Testis (tissue), 2 donors: ENCODE measurements at regions not wholly inside any gene's neighbourhood (a gene's known extent, or its start where the extent isn't known, plus 50 kb on each side); places are given as distances from the start of the nearest gene placed in this dataset.
"Not testable (repeated sequence)": the region's sequence is repeated elsewhere in the genome, so short reads cannot be mapped to it uniquely, and the experiment has no call there.

ENCODE experiments used
- DNase-seq: peaks from one replicate; pipeline ENCODE4 v3.0.0-alpha.2; 2019
- H3K27ac ChIP-seq, 2 donors: fragments of 200-600 bp; sonication (generic); one replicate each; pipeline ENCODE4 v1.5.1; 2019
- H3K27me3 ChIP-seq: fragments of 200-600 bp; sonication (generic); one replicate; pipeline ENCODE4 v1.5.1; 2019
- H3K36me3 ChIP-seq: fragments of 200-600 bp; sonication (generic); one replicate; pipeline ENCODE4 v1.5.1; 2017; ENCODE audit warnings: low read depth; ENCODE audit errors: missing control alignments
- H3K4me1 ChIP-seq: fragments of 200-600 bp; sonication (generic); one replicate; pipeline ENCODE4 v1.5.1; 2019
- H3K4me3 ChIP-seq, 2 donors: fragments of 200-600 bp; sonication (generic); one replicate each; pipeline ENCODE4 v1.5.1; 2017 to 2019
- H3K9me3 ChIP-seq: fragments of 200-600 bp; sonication (generic); one replicate; pipeline ENCODE4 v1.5.1; 2017
- POLR2A ChIP-seq: fragments of 450-650 bp; IDR thresholded peaks from one replicate; pipeline ENCODE4 v1.6.1; 2017; ENCODE audit warnings: antibody characterized with exemption, mild to moderate bottlenecking, moderate library complexity
- WGBS, 2 donors: methylation state at CpG; one replicate each; pipeline ENCODE4 v1.1.5; 2018; 5-methylcytosine and 5-hydroxymethylcytosine counted together
- intact Hi-C: fragments of 100-400 bp; cut with DNase I; formaldehyde crosslinking; loops from one replicate; pipeline ENCODE4 v1.15.1; 2023; ENCODE audit warnings: low total_unique reads
- TF ChIP-seq, protein P1 (sequence below), 3 experiments: fragments of 450-650 bp in 2 of 3; fragments of 200-600 bp in 1 of 3; sonication (generic) in 1 of 3; IDR thresholded peaks; one replicate each; pipeline ENCODE4 v1.5.1; 2016 to 2019; ENCODE audit warnings: antibody characterized with exemption in 3 of 3, mild to moderate bottlenecking in 2 of 3, moderate library complexity in 1 of 3

GRCh38 chr4:55696424-55696823, 60.3 kb upstream of the NMU start:
- H3K27ac ChIP-seq, DNase-seq, H3K9me3 ChIP-seq, intact Hi-C loops, H3K4me1 ChIP-seq, H3K4me3 ChIP-seq, H3K27me3 ChIP-seq, H3K36me3 ChIP-seq: not testable (repeated sequence)
- WGBS, 2 donors: 89 to 100% methylated on average over 3 of the region's 3 CpGs

GRCh38 chr4:55706541-55706940, 70.4 kb upstream of the NMU start:
- H3K4me1 ChIP-seq: no peaks in the 10 kb centered on the region
- TF ChIP-seq, protein P1, sequence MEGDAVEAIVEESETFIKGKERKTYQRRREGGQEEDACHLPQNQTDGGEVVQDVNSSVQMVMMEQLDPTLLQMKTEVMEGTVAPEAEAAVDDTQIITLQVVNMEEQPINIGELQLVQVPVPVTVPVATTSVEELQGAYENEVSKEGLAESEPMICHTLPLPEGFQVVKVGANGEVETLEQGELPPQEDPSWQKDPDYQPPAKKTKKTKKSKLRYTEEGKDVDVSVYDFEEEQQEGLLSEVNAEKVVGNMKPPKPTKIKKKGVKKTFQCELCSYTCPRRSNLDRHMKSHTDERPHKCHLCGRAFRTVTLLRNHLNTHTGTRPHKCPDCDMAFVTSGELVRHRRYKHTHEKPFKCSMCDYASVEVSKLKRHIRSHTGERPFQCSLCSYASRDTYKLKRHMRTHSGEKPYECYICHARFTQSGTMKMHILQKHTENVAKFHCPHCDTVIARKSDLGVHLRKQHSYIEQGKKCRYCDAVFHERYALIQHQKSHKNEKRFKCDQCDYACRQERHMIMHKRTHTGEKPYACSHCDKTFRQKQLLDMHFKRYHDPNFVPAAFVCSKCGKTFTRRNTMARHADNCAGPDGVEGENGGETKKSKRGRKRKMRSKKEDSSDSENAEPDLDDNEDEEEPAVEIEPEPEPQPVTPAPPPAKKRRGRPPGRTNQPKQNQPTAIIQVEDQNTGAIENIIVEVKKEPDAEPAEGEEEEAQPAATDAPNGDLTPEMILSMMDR (IDR thresholded peaks at IDR 0.05): no peak
- no peak for TF ChIP-seq POLR2A
- intact Hi-C loops: no loop called here
- no peak overlapping the region for H3K4me3 ChIP-seq
- DNase-seq: no peak
- H3K27me3 ChIP-seq: no peaks in the 10 kb centered on the region
- no peaks in the 10 kb centered on the region for H3K36me3 ChIP-seq
- no peak overlapping the region for H3K27ac ChIP-seq
- no peaks in the 10 kb centered on the region for H3K9me3 ChIP-seq

DNA sequence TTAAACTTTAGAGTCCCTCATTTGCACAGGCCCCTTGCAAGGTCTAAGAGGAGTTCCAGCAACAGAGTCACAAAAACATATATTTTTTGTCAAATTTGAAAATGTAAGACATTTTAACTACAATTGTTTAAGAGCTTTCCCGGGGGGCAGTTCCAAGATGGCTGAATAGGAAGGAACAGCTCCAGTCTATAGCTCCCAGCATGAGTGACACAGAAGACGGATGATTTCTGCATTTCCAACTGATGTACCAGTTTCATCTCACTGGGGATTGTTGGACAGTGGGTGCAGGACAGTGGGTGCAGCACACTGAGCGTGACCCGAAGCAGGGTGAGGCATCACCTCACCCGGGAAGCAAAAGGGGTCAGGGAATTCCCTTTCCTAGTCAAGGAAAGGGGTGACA, 71.4 kb upstream of the NMU start:
- Histone ChIP-seq H3K9me3 (no peaks in the 10 kb centered on the region), H3K27me3 (no peaks in the 10 kb centered on the region), H3K27ac (no peak overlapping the region), H3K4me1 (no peaks in the 10 kb centered on the region), H3K4me3 (no peak overlapping the region), H3K36me3 (no peaks in the 10 kb centered on the region)
- TF ChIP-seq, protein P1 (IDR thresholded peaks at IDR 0.05): no peak
- TF ChIP-seq POLR2A: no peak
- no peak for DNase-seq
- intact Hi-C loops: no loop called here
- WGBS, 2 donors: 83 to 90% methylated on average over 5 of the region's 5 CpGs

GRCh38 chr4:55707991-55708390, 71.9 kb upstream of the NMU start:
- H3K9me3 ChIP-seq: not testable (repeated sequence)

DNA sequence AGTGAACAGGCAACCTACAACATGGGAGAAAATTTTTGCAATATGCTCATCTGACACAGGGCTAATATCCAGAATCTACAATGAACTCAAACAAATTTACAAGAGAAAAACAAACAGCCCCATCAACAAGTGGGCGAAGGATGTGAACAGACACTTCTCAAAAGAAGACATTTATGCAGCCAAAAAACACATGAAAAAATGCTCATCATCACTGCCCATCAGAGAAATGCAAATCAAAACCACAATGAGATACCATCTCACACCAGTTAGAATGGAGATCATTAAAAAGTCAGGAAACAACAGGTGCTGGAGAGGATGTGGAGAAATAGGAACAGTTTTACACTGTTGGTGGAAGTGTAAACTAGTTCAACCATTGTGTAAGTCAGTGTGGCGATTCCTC, 76.7 kb upstream of the NMU start:
- intact Hi-C loops, H3K36me3 ChIP-seq, H3K4me1 ChIP-seq, H3K4me3 ChIP-seq, H3K27me3 ChIP-seq, DNase-seq, H3K9me3 ChIP-seq, H3K27ac ChIP-seq: not testable (repeated sequence)
- 93 to 94% methylated on average over 2 of the region's 2 CpGs for WGBS, 2 donors

More at GRCh38 chr4:55707991-55708390, 71.9 kb upstream of the NMU start:
- H3K4me3 ChIP-seq, intact Hi-C loops, H3K27me3 ChIP-seq, H3K36me3 ChIP-seq, H3K4me1 ChIP-seq, H3K27ac ChIP-seq, DNase-seq: not testable (repeated sequence)
- 98 to 100% methylated on average over 8 to 11 of the region's 11 CpGs for WGBS, 2 donors

DNA sequence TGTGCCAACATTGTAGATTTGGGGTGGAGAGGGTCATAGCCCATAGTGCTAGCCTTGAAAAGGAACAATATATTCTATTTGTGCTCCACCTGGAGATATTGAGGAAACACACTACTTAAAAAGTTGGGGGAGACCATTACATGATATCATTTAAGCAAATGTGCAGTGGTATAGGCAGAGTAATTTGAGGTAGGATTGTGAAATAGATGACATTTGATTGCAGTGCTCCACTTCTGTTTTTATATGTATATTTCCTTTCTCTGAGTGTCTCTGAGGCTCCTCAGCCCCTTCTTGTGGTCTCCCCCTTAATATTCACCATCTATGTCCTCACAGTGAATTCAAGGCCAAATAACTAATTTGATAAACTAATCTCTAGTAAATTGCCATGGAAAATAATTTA, 85.6 kb upstream of the NMU start:
- no peaks in the 10 kb centered on the region for H3K9me3 ChIP-seq
- no peaks in the 10 kb centered on the region for H3K36me3 ChIP-seq
- intact Hi-C loops: no loop called here
- H3K4me1 ChIP-seq: no peaks in the 10 kb centered on the region
- H3K4me3 ChIP-seq: no peak overlapping the region
- no peak overlapping the region for H3K27ac ChIP-seq
- no peaks in the 10 kb centered on the region for H3K27me3 ChIP-seq
- TF ChIP-seq, protein P1 (IDR thresholded peaks at IDR 0.05): no peak
- no peak for TF ChIP-seq POLR2A
- DNase-seq: no peak
